Parathyroid adenoma (tissue), 2 donors: ENCODE measurements at regions not wholly inside any gene's neighbourhood (a gene's known extent, or its start where the extent isn't known, plus 50 kb on each side); places are given as distances from the start of the nearest gene placed in this dataset.

ENCODE experiments used
- H2AFZ ChIP-seq: fragments of 300-600 bp; sonication (generic); one replicate; pipeline ENCODE4 v1.7.0; 2017; ENCODE audit warnings: antibody characterized with exemption, mild to moderate bottlenecking
- H3K27ac ChIP-seq: fragments of 300-600 bp; sonication (generic); one replicate; pipeline ENCODE4 v1.7.0; 2017
- H3K27me3 ChIP-seq: fragments of 300-600 bp; sonication (generic); one replicate; pipeline ENCODE4 v1.7.0; 2017; ENCODE audit warnings: low read length; ENCODE audit not compliant: control insufficient read depth, insufficient read depth
- H3K36me3 ChIP-seq: fragments of 300-600 bp; sonication (generic); one replicate; pipeline ENCODE4 v1.7.0; 2017; ENCODE audit warnings: low read length; ENCODE audit not compliant: control insufficient read depth, insufficient read depth
- H3K4me1 ChIP-seq: fragments of 300-600 bp; sonication (generic); one replicate; pipeline ENCODE4 v1.7.0; 2017; ENCODE audit warnings: control low read depth
- H3K4me2 ChIP-seq: fragments of 300-600 bp; sonication (generic); one replicate; pipeline ENCODE4 v1.7.0; 2017; ENCODE audit warnings: low read length
- H3K4me3 ChIP-seq: fragments of 300-600 bp; sonication (generic); one replicate; pipeline ENCODE4 v1.7.0; 2017; ENCODE audit warnings: low read depth, low read length
- H3K79me2 ChIP-seq: fragments of 300-600 bp; sonication (generic); one replicate; pipeline ENCODE4 v1.7.0; 2017; ENCODE audit warnings: control low read depth
- H3K9ac ChIP-seq: fragments of 300-600 bp; sonication (generic); one replicate; pipeline ENCODE4 v1.7.0; 2017; ENCODE audit warnings: mild to moderate bottlenecking
- H3K9me3 ChIP-seq: fragments of 300-600 bp; sonication (generic); one replicate; pipeline ENCODE4 v1.7.0; 2017; ENCODE audit warnings: low read length; ENCODE audit not compliant: control insufficient read depth
- CTCF ChIP-seq: fragments of 300-600 bp; sonication (generic); IDR thresholded peaks from one replicate; pipeline ENCODE4 v1.7.0; 2017; ENCODE audit warnings: antibody characterized with exemption, mild to moderate bottlenecking
- donor health status: primary hyperparathyroidism.

GRCh38 chr14:105854600-105855245 is 328.3 kb downstream of the TMEM121 start:
- Histone ChIP-seq H3K4me3 (no peak overlapping the region), H3K36me3 (no peaks in the 10 kb centered on the region), H3K4me2 (no peak overlapping the region), H3K27ac (no peak overlapping the region), H3K9ac (no peak overlapping the region), H3K4me1 (no peaks in the 10 kb centered on the region), H3K79me2 (no peaks in the 10 kb centered on the region), H3K27me3 (no peaks in the 10 kb centered on the region), H2AFZ (no peak overlapping the region), H3K9me3 (no peaks in the 10 kb centered on the region)
- no peak for TF ChIP-seq CTCF

DNA sequence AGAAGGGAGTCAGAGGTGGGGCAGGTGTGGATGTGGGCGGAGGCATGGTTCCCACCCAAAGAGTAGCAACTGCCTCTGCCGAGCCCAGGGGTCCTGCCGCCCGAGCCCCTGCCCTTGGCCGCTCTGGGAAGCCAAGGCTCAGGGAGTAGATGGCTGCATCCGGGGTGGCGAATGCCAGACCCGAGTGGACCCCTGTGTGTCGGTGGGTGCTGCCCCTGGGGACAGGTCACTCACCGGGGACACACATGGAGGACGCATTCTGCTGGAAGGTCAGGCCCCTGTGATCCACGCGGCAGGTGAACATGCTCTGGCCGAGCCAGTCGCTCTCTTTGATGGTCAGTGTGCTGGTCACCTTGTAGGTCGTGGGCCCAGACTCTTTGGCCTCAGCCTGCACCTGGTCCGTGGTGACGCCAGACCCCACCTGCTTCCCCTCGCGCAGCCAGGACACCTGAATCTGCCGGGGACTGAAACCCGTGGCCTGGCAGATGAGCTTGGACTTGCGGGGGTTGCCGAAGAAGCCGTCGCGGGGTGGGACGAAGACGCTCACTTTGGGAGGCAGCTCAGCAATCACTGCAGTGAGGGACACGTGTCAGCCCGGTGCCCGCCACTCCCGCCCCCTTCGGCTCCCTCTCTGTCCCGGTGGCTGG is 329.0 kb downstream of the TMEM121 start:
- no peak overlapping the region for H3K4me2 ChIP-seq
- H3K4me3 ChIP-seq: no peak overlapping the region
- no peak overlapping the region for H3K9ac ChIP-seq
- H3K27ac ChIP-seq: no peak overlapping the region
- TF ChIP-seq CTCF: no peak
- H3K27me3 ChIP-seq: no peaks in the 10 kb centered on the region
- no peak overlapping the region for H2AFZ ChIP-seq
- H3K79me2 ChIP-seq: no peaks in the 10 kb centered on the region
- no peaks in the 10 kb centered on the region for H3K36me3 ChIP-seq
- no peaks in the 10 kb centered on the region for H3K9me3 ChIP-seq
- no peaks in the 10 kb centered on the region for H3K4me1 ChIP-seq

GRCh38 chr14:105855893-105856675 is 329.7 kb downstream of the TMEM121 start:
- Histone ChIP-seq H3K9ac (no peak overlapping the region), H3K79me2 (no peaks in the 10 kb centered on the region), H3K4me3 (no peak overlapping the region), H3K9me3 (no peaks in the 10 kb centered on the region), H3K36me3 (no peaks in the 10 kb centered on the region), H3K4me2 (no peak overlapping the region), H2AFZ (no peak overlapping the region), H3K27me3 (no peaks in the 10 kb centered on the region), H3K4me1 (no peaks in the 10 kb centered on the region), H3K27ac (no peak overlapping the region)
- TF ChIP-seq CTCF: no peak

GRCh38 chr14:105856676-105857219 is 330.4 kb downstream of the TMEM121 start:
- Histone ChIP-seq H3K36me3 (no peaks in the 10 kb centered on the region), H3K27ac (no peak overlapping the region), H3K4me1 (no peaks in the 10 kb centered on the region), H3K79me2 (no peaks in the 10 kb centered on the region), H3K9ac (no peak overlapping the region), H3K27me3 (no peaks in the 10 kb centered on the region), H2AFZ (no peak overlapping the region), H3K4me2 (no peak overlapping the region), H3K9me3 (no peaks in the 10 kb centered on the region), H3K4me3 (no peak overlapping the region)
- no peak for TF ChIP-seq CTCF
